Neuronal stem cell (in vitro differentiated cells): ENCODE measurements at regions not wholly inside any gene's neighbourhood (a gene's known extent, or its start where the extent isn't known, plus 50 kb on each side); places are given as distances from the start of the nearest gene placed in this dataset.

Experiments used
- DNase-seq: peaks from one replicate; pipeline ENCODE4 v3.0.0-alpha.2; 2013; ENCODE audit warnings: low spot score
- H2AFZ ChIP-seq: one replicate; pipeline ENCODE4 v1.6.1; 2013; ENCODE audit warnings: mild to moderate bottlenecking, low read length, inconsistent platforms
- H2AK5ac ChIP-seq: 2 replicates; pipeline ENCODE4 v1.6.1; 2013; ENCODE audit warnings: low read depth, mild to moderate bottlenecking, inconsistent platforms, low read length, moderate library complexity, mixed read lengths
- H2BK120ac ChIP-seq: 2 replicates; pipeline ENCODE4 v1.6.1; 2013; ENCODE audit warnings: low read depth, mild to moderate bottlenecking, inconsistent platforms, low read length, moderate library complexity, mixed read lengths
- H2BK12ac ChIP-seq: one replicate; pipeline ENCODE4 v1.6.1; 2013; ENCODE audit warnings: low read length, inconsistent platforms
- H2BK15ac ChIP-seq: 2 replicates; pipeline ENCODE4 v1.6.1; 2013; ENCODE audit warnings: mild to moderate bottlenecking, low read length, inconsistent platforms, mixed read lengths
- H2BK5ac ChIP-seq: one replicate; pipeline ENCODE4 v1.6.1; 2013; ENCODE audit warnings: inconsistent platforms, mild to moderate bottlenecking, low read length, moderate library complexity
- H3K14ac ChIP-seq: one replicate; pipeline ENCODE4 v1.6.1; 2013; ENCODE audit warnings: low read length, inconsistent platforms
- H3K18ac ChIP-seq: 2 replicates; pipeline ENCODE4 v1.6.1; 2013; ENCODE audit warnings: low read length, inconsistent platforms
- H3K23ac ChIP-seq: 2 replicates; pipeline ENCODE4 v1.6.1; 2013; ENCODE audit warnings: low read depth, mild to moderate bottlenecking, mixed read lengths, low read length, inconsistent platforms; ENCODE audit not compliant: poor library complexity
- H3K27ac ChIP-seq: replicated peaks from 3 replicates; pipeline ENCODE4 v1.5.1; 2013; ENCODE audit warnings: low read length, inconsistent platforms
- H3K27me3 ChIP-seq, 3 experiments: 2 replicates each; pipeline ENCODE4 v1.6.1; 2013; ENCODE audit warnings: low read length in 3 of 3, mild to moderate bottlenecking in 2 of 3, inconsistent platforms in 1 of 3, low read depth in 1 of 3, mixed read lengths in 1 of 3, moderate library complexity in 1 of 3; ENCODE audit not compliant: control insufficient read depth in 3 of 3, insufficient read depth in 3 of 3
- H3K36me3 ChIP-seq, 2 donors: replicated peaks in 1 of 2; 2 replicates each; pipeline ENCODE4 v1.6.1; 2013; ENCODE audit warnings: low read length in 2 of 2; ENCODE audit not compliant: control insufficient read depth in 2 of 2, insufficient read depth in 2 of 2
- H3K4ac ChIP-seq: 2 replicates; pipeline ENCODE4 v1.6.1; 2013; ENCODE audit warnings: inconsistent platforms, mild to moderate bottlenecking, low read length, moderate library complexity
- H3K4me1 ChIP-seq, 2 donors: 1 replicate in 1 of 2; 2 replicates in 1 of 2; pipeline ENCODE4 v1.6.1; 2013; ENCODE audit warnings: low read length in 2 of 2, low read depth in 1 of 2; ENCODE audit not compliant: control insufficient read depth in 2 of 2, insufficient read depth in 1 of 2
- H3K4me2 ChIP-seq: one replicate; pipeline ENCODE4 v1.6.1; 2013; ENCODE audit warnings: mild to moderate bottlenecking, low read length, inconsistent platforms; ENCODE audit not compliant: insufficient read depth, poor library complexity, severe bottlenecking
- H3K4me3 ChIP-seq, 2 donors: 2 replicates each; pipeline ENCODE4 v1.5.1; 2013; ENCODE audit warnings: low read length in 2 of 2, mild to moderate bottlenecking in 2 of 2, inconsistent platforms in 1 of 2, moderate library complexity in 1 of 2
- H3K79me1 ChIP-seq: one replicate; pipeline ENCODE4 v1.6.1; 2013; ENCODE audit warnings: low read depth, mild to moderate bottlenecking, inconsistent platforms, low read length, moderate library complexity
- H3K9ac ChIP-seq: one replicate; pipeline ENCODE4 v1.6.1; 2013; ENCODE audit warnings: mild to moderate bottlenecking, low read depth, low read length, inconsistent platforms; ENCODE audit not compliant: poor library complexity
- H3K9me3 ChIP-seq, 2 donors: replicated peaks in 1 of 2; 2 replicates each; pipeline versions ENCODE3 to v1.6.1; 2013; ENCODE audit warnings: low read length in 2 of 2, mild to moderate bottlenecking in 2 of 2, inconsistent platforms in 1 of 2, low read depth in 1 of 2, mixed read lengths in 1 of 2, moderate library complexity in 1 of 2; ENCODE audit not compliant: control insufficient read depth in 2 of 2, insufficient read depth in 1 of 2
- H4K8ac ChIP-seq: one replicate; pipeline ENCODE4 v1.6.1; 2013; ENCODE audit warnings: low read depth, mild to moderate bottlenecking, inconsistent platforms, low read length, moderate library complexity
- H4K91ac ChIP-seq: one replicate; pipeline ENCODE4 v1.6.1; 2013; ENCODE audit warnings: low read length, low read depth, mild to moderate bottlenecking, inconsistent platforms; ENCODE audit not compliant: poor library complexity
- WGBS, 2 donors: extraction: QIAGEN DNeasy Blood & Tissue Kit; methylation state at CpG; one replicate each; pipeline ENCODE4 v1.1.7; 2013; ENCODE audit warnings: missing lambda C conversion rate in 2 of 2, mixed read lengths in 1 of 2; ENCODE audit not compliant: insufficient read length in 2 of 2, insufficient replicate concordance in 1 of 2; ENCODE audit errors: extremely low coverage in 2 of 2; 5-methylcytosine and 5-hydroxymethylcytosine counted together

- no peak overlapping the region for H2AK5ac ChIP-seq
- H3K4me2 ChIP-seq, result no peak overlapping the region
- H3K4me1 ChIP-seq, result peaks cover 6% of the 10 kb centered on the region in 2 donors
- no peaks in the 10 kb centered on the region for H3K27me3 ChIP-seq
- H2AFZ ChIP-seq, result no peak overlapping the region
- no peak overlapping the region for H3K27ac ChIP-seq
- no peak overlapping the region for H3K4ac ChIP-seq
- no peak overlapping the region for H2BK15ac ChIP-seq
- no peak overlapping the region for H3K9ac ChIP-seq
- DNase-seq, result no peak
- no peak overlapping the region for H3K23ac ChIP-seq
- H2BK12ac ChIP-seq, result no peak overlapping the region
- H4K8ac ChIP-seq, result no peak overlapping the region
- no peaks in the 10 kb centered on the region for H3K36me3 ChIP-seq
- H3K4me3 ChIP-seq, result no peak overlapping the region
- H3K18ac ChIP-seq, result no peak overlapping the region
- H2BK120ac ChIP-seq, result no peak overlapping the region
- no CpG with 5 or more reads among the region's 3 CpGs for WGBS, 2 donors
- H4K91ac ChIP-seq, result no peak overlapping the region
- no peak overlapping the region for H2BK5ac ChIP-seq
- no peaks in the 10 kb centered on the region for H3K79me1 ChIP-seq
- no peak overlapping the region for H3K14ac ChIP-seq
- H3K9me3 ChIP-seq, result peaks cover 0 to 2% of the 10 kb centered on the region in 2 donors
Measured at GRCh38 chr4:53705151-53705764, 114.0 kb upstream of the LNX1 start.

- Histone ChIP-seq H4K8ac (no peak overlapping the region), H3K4me3 (no peak overlapping the region), H2BK120ac (no peak overlapping the region), H3K4me2 (no peak overlapping the region), H2AK5ac (no peak overlapping the region), H3K9ac (no peak overlapping the region), H2BK12ac (no peak overlapping the region), H2AFZ (no peak overlapping the region), H3K79me1 (no peaks in the 10 kb centered on the region), H2BK5ac (no peak overlapping the region), H2BK15ac (no peak overlapping the region), H4K91ac (no peak overlapping the region), H3K27me3 (no peaks in the 10 kb centered on the region), H3K4me1 (peaks cover 6% of the 10 kb centered on the region in 2 donors), H3K4ac (no peak overlapping the region), H3K18ac (no peak overlapping the region), H3K27ac (no peak overlapping the region), H3K23ac (no peak overlapping the region), H3K9me3 (peaks cover 0 to 2% of the 10 kb centered on the region in 2 donors), H3K14ac (no peak overlapping the region), H3K36me3 (no peaks in the 10 kb centered on the region)
- no peak for DNase-seq
- WGBS, 2 donors, result no CpG with 5 or more reads among the region's 2 CpGs
Measured at GRCh38 chr4:53704329-53704728, 113.0 kb upstream of the LNX1 start.

DNA sequence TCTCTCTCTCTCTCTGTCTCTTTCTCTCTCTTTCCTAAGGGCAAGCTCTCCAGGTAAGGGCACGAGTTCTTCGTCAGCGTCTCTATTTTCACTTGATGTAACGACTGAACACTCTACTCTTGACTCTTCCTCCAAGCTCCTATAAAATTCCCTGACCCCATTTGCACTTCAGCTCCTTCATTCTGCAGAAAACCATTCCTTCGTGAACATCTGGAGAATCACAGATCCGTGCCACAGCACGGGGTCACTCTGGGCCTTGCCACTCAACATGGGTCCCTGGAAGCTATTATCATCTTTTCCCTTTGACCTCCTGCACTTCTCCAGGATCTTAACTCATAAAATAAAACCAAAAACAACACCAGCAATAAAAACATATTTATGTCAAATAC is 112.0 kb upstream of the LNX1 start:
- Histone ChIP-seq H2BK15ac (no peak overlapping the region), H3K18ac (peak overlapping the region; percentile 70), H3K36me3 (no peaks in the 10 kb centered on the region), H2BK120ac (no peak overlapping the region), H3K4me1 (peaks cover 6% of the 10 kb centered on the region in 2 donors), H2BK5ac (no peak overlapping the region), H2BK12ac (no peak overlapping the region), H3K14ac (no peak overlapping the region), H3K4ac (no peak overlapping the region), H2AK5ac (no peak overlapping the region), H4K91ac (no peak overlapping the region), H3K79me1 (no peaks in the 10 kb centered on the region), H3K27me3 (no peaks in the 10 kb centered on the region), H3K27ac (no peak overlapping the region), H2AFZ (peak overlapping the region; percentile 94), H3K4me3 (no peak overlapping the region), H4K8ac (no peak overlapping the region), H3K4me2 (no peak overlapping the region), H3K23ac (no peak overlapping the region), H3K9ac (no peak overlapping the region), H3K9me3 (peaks cover 0 to 2% of the 10 kb centered on the region in 2 donors)
- no peak for DNase-seq
- no CpG with 5 or more reads among the region's 7 CpGs for WGBS, 2 donors

- Histone ChIP-seq H3K27me3 (no peaks in the 10 kb centered on the region), H2BK12ac (no peak overlapping the region), H2BK15ac (peak overlapping the region; percentile 30), H3K9ac (no peak overlapping the region), H2AK5ac (peak overlapping the region; percentile 17), H3K36me3 (no peaks in the 10 kb centered on the region), H3K4ac (no peak overlapping the region), H3K79me1 (no peaks in the 10 kb centered on the region), H4K91ac (no peak overlapping the region), H3K14ac (peak overlapping the region; percentile 39), H3K9me3 (no peaks in the 10 kb centered on the region), H2BK120ac (peak overlapping the region; percentile 7), H3K4me2 (no peak overlapping the region), H3K4me1 (peaks cover 6% of the 10 kb centered on the region in 2 donors), H2AFZ (peak overlapping the region; percentile 94), H3K18ac (peak overlapping the region; percentile 70), H3K4me3 (peak overlapping the region in 1 of 2 donors; percentile 30), H3K23ac (peak overlapping the region; percentile 14), H3K27ac (peak overlapping the region; percentile 14), H2BK5ac (no peak overlapping the region), H4K8ac (no peak overlapping the region)
- no peak for DNase-seq
- no CpG with 5 or more reads among the region's 24 CpGs for WGBS, 2 donors
Measured at GRCh38 chr4:53702334-53703266, 111.3 kb upstream of the LNX1 start.
